ENCODE measurements at regions not wholly inside any gene's neighbourhood (a gene's known extent, or its start where the extent isn't known, plus 50 kb on each side); places are given as distances from the start of the nearest gene placed in this dataset.

- no peak overlapping the region for H3K4me2 ChIP-seq
- no peak overlapping the region for H2AFZ ChIP-seq (ENCODE audit: low read depth)
- POLR2A ChIA-PET: no interaction called here
- no peaks in the 10 kb centered on the region for H4K20me1 ChIP-seq (ENCODE audit: insufficient read depth)
- H3K27me3 ChIP-seq (ENCODE audit: insufficient read depth): no peaks in the 10 kb centered on the region
- H3K79me2 ChIP-seq (ENCODE audit: insufficient read depth): no peaks in the 10 kb centered on the region
- 0 out of 2 replicates have a peak, but pooled peaks cover 4% of the 10 kb centered on the region for H3K9me3 ChIP-seq
- no peak for TF ChIP-seq POLR2AphosphoS5 (IDR thresholded peaks at IDR 0.05; ENCODE audit: low read depth, low read length)
- TF ChIP-seq EP300 (IDR thresholded peaks at IDR 0.05; ENCODE audit: borderline replicate concordance in 1 of 2, low read depth in 1 of 2, low read length in 1 of 2): no peak
- no peak for TF ChIP-seq FOXM1 (IDR thresholded peaks at IDR 0.05; ENCODE audit: low read depth)
- TF ChIP-seq USF2 (IDR thresholded peaks at IDR 0.05; ENCODE audit: borderline replicate concordance, low read depth, low read length): no peak
- TF ChIP-seq NFIC (IDR thresholded peaks at IDR 0.05; ENCODE audit: borderline replicate concordance): no peak
- no peak for TF ChIP-seq ELF1 (IDR thresholded peaks at IDR 0.05)
- TF ChIP-seq ZBTB33 (IDR thresholded peaks at IDR 0.05; ENCODE audit: borderline replicate concordance, low read depth): no peak
- TF ChIP-seq MEF2A (IDR thresholded peaks at IDR 0.05; ENCODE audit: borderline replicate concordance, low read depth): no peak
- TF ChIP-seq TEAD4 (IDR thresholded peaks at IDR 0.05; ENCODE audit: borderline replicate concordance, insufficient read depth): no peak
- TF ChIP-seq NRF1 (IDR thresholded peaks at IDR 0.05; ENCODE audit: low read depth, low read length): no peak
- TF ChIP-seq REST (IDR thresholded peaks at IDR 0.05; ENCODE audit: low read depth, low read length): no peak
- no peak for TF ChIP-seq RCOR1 (IDR thresholded peaks at IDR 0.05; ENCODE audit: low read length)
- TF ChIP-seq MAX (IDR thresholded peaks at IDR 0.05; ENCODE audit: low read depth): no peak
- TF ChIP-seq RFX5 (IDR thresholded peaks at IDR 0.05; ENCODE audit: low read length): no peak
- no peak for TF ChIP-seq GATA2 (CRISPR knock-in tag; IDR thresholded peaks at IDR 0.05)
- TF ChIP-seq CTCF (IDR thresholded peaks at IDR 0.05): no peak
- no peak for TF ChIP-seq FOSL2 (IDR thresholded peaks at IDR 0.05; ENCODE audit: borderline replicate concordance, low read depth)
- TF ChIP-seq RXRA (IDR thresholded peaks at IDR 0.05; ENCODE audit: borderline replicate concordance, low read depth): no peak
- no peak for TF ChIP-seq IRF3 (IDR thresholded peaks at IDR 0.05; ENCODE audit: low read depth, low read length)
- TF ChIP-seq PBX3 (IDR thresholded peaks at IDR 0.05): no peak
- CTCF ChIA-PET: no interaction called here
- no peaks in the 10 kb centered on the region for H3F3A ChIP-seq (replicated peaks; ENCODE audit: insufficient read depth)
- no peak overlapping the region for H3K27ac ChIP-seq (ENCODE audit: low read depth in 2 of 2, low read length in 1 of 2)
- no peak for DNase-seq
- no peaks in the 10 kb centered on the region for H3K4me1 ChIP-seq (ENCODE audit: control insufficient read depth in 1 of 2, insufficient read depth in 2 of 2, low read depth in 1 of 2, low read length in 1 of 2)
- H3K9ac ChIP-seq: no peak overlapping the region
- 53% methylated on average over 4 of the region's 4 CpGs for WGBS (ENCODE audit: low lambda C conversion rate)
- no peaks in the 10 kb centered on the region for H3K36me3 ChIP-seq (replicated peaks in 1 of 2; ENCODE audit: control insufficient read depth in 1 of 2, insufficient read depth in 2 of 2, low read length in 1 of 2)
- no peak overlapping the region for H3K4me3 ChIP-seq (ENCODE audit: low read depth in 2 of 2, low read length in 1 of 2)
- H3K9me2 ChIP-seq: no peaks in the 10 kb centered on the region
Observed at GRCh38 chr4:58603951-58604350, 1493.8 kb upstream of the IGFBP7 start.

All from SK-N-SH (cell line).